ENCODE measurements at regions not wholly inside any gene's neighbourhood (a gene's known extent, or its start where the extent isn't known, plus 50 kb on each side); places are given as distances from the start of the nearest gene placed in this dataset.

GRCh38 chr4:134421734-134422133 is 220.1 kb upstream of the PABPC4L start:
- no peak for TF ChIP-seq CTCF (IDR thresholded peaks at IDR 0.05)
- no peak for TF ChIP-seq POLR2A (IDR thresholded peaks at IDR 0.05; ENCODE audit: low read depth)
